HG02943 (cell line): ENCODE measurements at regions not wholly inside any gene's neighbourhood (a gene's known extent, or its start where the extent isn't known, plus 50 kb on each side); places are given as distances from the start of the nearest gene placed in this dataset.
"Not testable (repeated sequence)": the region's sequence is repeated elsewhere in the genome, so short reads cannot be mapped to it uniquely, and the experiment has no call there.

ENCODE experiments used
- ATAC-seq: cut with Tn5 transposase; IDR thresholded peaks from one replicate; pipeline ENCODE4 v1.9.1; 2021; ENCODE audit warnings: mild to moderate bottlenecking, low read depth, moderate library complexity; ENCODE audit not compliant: unreplicated experiment

DNA sequence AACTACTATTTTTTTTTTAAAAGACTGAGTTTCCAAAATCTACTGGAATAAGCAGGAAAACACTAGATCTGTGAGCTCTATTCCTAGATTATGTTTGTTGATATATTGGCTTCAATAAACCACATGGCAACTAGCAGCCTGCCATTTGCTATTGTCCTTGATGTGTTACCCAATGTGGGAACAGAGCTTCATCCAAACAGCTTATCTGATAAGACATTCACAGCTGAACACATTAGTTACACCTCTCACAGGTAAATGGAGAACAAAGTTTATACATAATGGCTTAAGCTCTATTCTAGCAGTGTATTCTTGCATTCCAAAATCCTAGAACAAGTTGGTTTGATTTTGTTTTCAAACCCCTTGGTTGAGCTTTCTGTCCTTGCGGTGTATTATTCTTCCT, 642.1 kb downstream of the TLE1 start:
- no peak for ATAC-seq

GRCh38 chr9:81045658-81046057, 643.7 kb downstream of the TLE1 start:
- ATAC-seq: no peak

- ATAC-seq: no peak
Measured at GRCh38 chr9:81037889-81038288, 651.5 kb downstream of the TLE1 start.

DNA sequence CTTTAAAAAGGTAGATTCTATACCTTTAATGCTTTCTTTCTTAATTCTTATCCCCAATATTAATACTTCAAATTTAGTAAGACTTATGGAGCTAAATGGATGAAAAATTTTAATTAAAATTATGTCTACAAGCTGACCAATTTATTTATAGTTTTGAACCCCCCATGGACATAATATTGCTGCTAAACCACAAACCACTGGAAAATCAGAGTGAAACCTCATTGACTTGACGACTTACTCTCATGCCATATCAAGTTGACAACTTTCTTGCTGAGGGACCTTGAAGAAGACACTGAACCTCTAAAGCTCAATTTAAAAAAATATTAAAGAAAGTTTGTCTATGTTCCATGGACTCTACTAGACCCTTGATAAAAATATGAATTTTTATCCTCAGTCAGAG, 653.7 kb downstream of the TLE1 start:
- no peak for ATAC-seq

GRCh38 chr9:81035171-81035570, 654.2 kb downstream of the TLE1 start:
- ATAC-seq: no peak

DNA sequence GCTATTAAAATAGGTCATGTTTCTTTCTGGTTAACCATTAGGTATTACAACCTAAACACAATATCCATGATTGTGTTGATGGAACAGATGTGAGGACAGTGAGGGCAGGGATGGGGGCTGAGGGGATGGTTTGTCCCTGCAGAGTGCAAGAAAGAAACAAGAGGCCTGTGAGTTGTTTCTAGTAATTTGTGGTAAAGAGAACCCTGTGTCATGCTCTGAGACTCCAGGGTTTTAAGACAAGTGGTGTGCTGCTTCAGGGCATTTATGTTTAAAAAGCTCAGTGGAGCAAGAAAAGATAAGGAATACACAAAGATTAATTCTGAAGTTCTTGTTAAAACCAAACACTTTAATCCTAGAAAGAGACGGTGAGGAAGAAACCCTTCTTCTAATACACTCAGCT, 656.5 kb downstream of the TLE1 start:
- ATAC-seq: no peak

DNA sequence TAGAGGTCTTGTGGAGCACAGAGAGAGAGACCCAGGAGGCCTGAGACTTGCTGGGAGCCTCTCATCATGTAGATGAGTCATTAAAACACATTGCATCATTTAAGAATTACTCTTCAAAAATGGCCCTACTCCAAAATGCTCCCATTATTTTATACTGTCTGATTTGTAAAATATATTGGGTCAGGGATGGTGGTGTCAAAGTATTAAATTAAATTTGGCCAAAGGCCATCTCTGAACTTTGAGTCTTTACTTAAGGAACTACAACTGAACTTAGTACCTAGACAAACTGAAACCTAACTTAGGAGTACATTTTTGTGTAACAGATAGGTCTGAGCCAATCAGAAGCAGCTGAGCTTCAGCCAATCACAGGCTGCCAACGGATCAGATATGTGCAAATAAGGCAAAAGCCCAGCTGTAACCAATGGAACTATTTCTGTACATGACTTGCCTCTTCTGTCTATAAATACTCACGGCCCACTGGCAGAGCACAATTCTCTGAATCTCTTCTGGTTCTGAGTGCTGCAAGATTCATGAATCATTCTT, 657.2 kb downstream of the TLE1 start:
- no peak for ATAC-seq

GRCh38 chr9:81031422-81032029, 657.8 kb downstream of the TLE1 start:
- ATAC-seq: no peak

GRCh38 chr9:81030027-81030426, 659.3 kb downstream of the TLE1 start:
- no peak for ATAC-seq

DNA sequence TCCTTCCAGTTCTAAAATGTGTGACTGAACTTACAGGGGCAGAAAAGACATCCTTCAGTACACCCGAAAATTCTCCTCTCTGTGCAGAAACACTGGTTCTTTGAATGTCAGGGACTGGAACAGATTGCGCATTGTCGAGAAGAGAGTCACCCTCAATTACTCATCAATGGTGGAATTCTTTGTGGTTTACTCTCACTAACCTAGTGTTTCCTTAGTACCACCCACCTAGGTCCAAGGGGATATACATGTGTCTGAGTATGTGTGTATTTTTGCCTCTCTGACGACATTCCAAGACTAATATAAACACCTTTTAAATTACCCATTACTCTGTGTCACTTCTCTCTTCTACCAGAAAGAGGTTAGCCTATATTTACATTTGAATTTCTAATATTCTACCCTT, 660.8 kb downstream of the TLE1 start:
- ATAC-seq: no peak

GRCh38 chr9:81022177-81022576, 667.2 kb downstream of the TLE1 start:
- ATAC-seq: no peak

DNA sequence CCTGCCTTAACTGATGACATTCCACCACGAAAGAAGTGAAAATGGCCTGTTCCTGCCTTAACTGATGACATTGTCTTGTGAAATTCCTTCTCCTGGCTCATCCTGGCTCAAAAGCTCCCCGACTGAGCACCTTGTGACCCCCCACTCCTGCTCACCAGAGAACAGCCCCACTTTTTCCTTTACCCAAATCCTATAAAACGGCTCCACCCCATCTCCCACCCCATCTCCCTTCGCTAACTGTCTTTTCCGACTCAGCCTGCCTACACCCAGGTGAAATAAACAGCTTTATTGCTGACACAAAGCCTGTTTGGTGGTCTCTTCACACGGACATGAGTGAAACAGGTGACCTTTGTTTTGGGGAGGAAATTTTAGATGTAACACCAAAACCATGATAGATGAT, 674.4 kb downstream of the TLE1 start:
- not testable (repeated sequence) for ATAC-seq

DNA sequence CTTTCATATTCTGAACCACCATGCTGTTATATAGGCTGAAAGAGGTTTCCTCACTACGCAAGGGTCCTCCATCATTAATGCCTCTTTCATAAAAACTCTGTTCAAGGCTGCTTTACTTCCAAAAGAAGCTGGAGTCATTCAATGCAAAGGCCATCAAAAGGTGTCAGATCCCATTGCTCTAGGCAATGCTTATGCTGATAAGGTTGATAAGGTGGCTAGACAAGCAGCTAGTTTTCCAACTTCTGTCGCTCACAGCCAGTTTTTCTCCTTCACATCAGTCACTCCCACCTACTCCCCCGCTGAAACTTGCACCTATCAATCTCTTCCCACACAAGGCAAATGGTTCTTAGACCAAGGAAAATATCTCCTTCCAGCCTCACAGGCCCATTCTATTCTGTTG, 676.2 kb downstream of the TLE1 start:
- ATAC-seq: not testable (repeated sequence)

GRCh38 chr9:81002906-81003305, 686.4 kb downstream of the TLE1 start:
- ATAC-seq: no peak

DNA sequence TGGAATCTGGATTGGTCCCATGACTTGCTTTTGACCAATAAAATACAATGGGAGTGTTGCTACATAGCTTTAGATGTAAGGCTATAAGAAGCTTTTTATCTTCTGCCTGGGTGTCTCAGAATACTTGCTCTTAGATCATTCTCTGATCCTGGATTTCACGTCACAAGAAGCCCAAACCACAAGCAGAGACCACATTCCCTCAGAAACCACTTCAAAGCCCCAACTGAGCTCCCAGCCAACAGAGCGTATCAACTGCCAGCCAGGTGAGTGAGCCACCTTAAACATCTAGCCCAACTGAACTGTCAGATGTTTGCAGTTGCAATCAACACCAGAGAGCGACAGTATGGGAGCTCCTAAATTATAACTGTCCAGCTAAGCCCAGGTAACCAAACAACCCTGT, 687.1 kb downstream of the TLE1 start:
- no peak for ATAC-seq

GRCh38 chr9:80995759-80996158, 693.6 kb downstream of the TLE1 start:
- ATAC-seq: no peak

DNA sequence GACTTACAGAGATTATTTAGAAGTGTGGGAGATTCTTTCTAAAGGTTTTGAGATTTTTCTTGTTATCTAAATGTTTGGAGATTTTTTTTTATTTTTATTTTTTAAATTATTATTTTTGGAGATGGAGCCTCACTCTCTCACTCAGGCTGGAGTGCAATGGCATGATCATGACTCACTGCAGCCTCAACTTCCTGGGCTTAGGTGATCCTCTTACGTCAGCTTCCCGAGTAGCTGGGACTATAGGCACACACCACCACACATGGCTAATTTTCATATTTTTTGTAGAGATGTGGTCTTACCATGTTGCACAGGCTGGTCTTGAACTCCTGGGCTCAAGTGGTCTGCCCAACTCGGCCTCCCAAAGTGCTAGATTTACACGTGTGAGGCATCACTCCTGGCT, 694.5 kb downstream of the TLE1 start:
- ATAC-seq: no peak

GRCh38 chr9:80985595-80985994, 703.8 kb downstream of the TLE1 start:
- not testable (repeated sequence) for ATAC-seq

DNA sequence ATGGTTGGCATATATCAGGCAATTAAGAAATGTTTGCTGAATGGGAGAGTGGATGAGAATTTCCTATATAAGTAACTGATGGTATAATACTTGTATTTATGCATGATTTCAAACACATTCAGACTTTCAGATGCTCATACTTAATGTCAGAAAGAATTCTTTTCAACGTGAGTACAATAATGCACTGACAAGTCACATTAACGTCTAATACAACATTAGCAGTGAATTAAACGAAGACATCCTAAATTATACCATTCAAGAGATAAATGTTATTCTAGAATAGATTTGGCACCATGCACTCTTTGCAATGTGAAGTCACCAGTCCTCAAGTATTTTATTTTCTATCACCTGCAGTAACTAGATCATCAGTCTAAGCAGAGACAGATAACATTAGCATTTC, 712.9 kb downstream of the TLE1 start:
- ATAC-seq: no peak

- ATAC-seq: not testable (repeated sequence)
Measured at GRCh38 chr9:80970377-80970776, 719.0 kb downstream of the TLE1 start.

DNA sequence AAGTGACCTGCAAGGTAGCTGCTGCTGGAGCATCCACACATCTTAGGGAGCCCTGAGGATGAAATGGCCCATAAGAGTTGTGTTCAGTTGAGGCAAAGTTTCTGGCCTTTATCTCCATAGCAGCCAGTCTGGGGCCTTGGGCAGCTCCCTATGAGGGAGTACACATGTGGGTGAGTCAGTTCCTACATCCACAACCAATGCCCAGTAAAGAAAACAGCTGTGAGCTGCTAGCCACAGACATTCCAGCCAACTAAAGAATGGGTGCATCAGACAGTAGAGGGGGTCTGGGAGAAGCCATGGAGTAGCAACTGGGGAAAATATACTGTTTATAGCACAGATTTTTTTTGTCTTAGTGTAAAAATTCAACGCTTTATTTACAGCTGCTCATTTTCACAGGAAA, 720.7 kb downstream of the TLE1 start:
- no peak for ATAC-seq

- no peak for ATAC-seq
Measured at GRCh38 chr9:80964914-80965313, 724.4 kb downstream of the TLE1 start.

DNA sequence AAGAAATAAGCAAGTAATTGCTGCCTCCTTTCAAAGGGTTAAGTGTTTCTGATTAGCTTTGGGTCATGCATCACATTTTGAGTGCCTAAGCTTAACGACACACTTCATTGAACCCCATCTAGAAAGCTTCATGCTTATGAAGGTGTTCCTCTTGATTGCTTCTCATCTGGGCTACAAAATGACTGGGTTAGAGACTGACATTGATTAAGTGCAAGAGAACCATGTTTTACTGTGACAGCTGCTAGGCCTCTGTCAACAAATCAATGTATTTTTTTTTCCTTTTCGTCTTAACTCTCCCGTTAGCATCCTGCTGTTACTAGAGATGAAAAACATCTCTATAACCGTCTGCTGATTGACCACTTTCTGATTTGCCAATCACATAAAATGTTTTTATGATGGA, 725.0 kb downstream of the TLE1 start:
- no peak for ATAC-seq
